HG03571 (cell line): ENCODE measurements at regions not wholly inside any gene's neighbourhood (a gene's known extent, or its start where the extent isn't known, plus 50 kb on each side); places are given as distances from the start of the nearest gene placed in this dataset.

ENCODE experiments used
- ATAC-seq: cut with Tn5 transposase; IDR thresholded peaks from one replicate; pipeline ENCODE4 v1.9.1; 2021; ENCODE audit not compliant: unreplicated experiment

DNA sequence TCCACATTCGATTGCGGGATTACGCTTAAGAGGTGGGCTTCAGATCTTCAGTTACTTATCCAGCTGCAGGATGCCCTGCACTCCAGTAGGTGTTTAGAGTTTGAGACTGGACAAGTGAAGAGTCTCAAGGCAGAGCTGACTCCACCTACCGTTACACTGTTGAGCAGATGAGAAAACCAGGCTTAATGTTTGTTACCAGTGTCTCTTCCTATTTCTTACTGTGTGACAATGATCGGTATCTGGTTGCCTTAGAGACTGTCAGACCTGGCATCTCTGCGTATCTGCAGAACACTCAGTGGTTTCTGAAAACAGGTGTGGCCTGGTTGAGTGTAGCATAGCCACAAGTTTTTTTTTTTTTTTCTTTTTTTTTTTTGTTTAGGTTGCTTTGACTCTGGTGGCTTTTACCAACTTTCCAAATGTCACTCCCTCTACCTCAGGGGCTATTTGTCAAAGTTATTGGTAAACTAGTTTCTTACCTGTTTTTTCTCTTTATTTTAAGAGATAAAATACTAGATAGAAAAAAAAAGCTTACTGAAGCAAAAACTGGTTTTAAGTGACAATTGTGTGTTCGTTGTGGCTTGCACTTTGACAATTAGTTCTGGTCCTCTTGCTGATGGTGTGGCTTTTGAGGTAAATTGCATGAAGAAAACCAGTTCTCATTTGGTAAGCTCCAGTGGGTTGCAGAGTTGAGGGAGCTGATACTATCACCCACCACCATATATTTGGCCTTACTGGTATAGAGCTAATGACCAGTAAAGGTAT is 284.8 kb downstream of the ETS1 start:
- peak; percentile 80 for ATAC-seq

DNA sequence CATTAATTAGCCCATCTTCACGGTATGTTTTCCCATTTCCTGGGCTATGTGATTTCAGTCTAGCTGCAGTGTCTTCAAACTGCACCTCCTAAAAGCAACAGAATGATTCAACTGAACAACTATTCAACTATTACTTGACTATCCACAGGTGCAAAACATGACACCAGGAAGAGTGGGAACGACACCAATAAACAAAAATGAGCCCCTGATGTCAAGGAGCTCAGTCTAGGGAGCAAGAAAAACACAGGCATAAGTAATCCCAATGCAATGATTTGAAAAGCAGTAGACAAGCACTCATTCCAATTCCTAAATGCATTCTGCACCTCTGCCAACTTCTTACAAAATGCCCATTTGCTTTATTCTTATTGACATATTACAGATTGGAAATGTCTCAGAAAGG is 285.6 kb downstream of the ETS1 start:
- ATAC-seq = no peak

DNA sequence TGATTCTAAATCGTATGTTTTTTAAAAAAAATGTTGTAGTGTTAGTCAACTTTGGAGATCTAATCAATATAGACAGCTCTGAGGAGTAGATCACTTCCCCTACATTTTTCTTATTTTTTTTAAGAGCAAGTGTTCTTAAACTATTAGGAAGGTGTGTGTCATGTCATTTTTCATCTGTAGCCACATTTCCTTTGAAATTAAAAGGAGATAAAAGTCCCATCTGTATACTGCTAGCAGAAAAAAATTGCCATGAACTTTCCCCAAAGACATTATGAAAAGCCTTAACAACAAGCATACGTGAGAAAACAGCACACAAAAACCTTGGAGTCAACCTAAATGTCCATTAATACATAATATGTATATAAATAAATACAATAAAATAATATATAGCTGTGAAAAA is 286.6 kb downstream of the ETS1 start:
- no peak for ATAC-seq

DNA sequence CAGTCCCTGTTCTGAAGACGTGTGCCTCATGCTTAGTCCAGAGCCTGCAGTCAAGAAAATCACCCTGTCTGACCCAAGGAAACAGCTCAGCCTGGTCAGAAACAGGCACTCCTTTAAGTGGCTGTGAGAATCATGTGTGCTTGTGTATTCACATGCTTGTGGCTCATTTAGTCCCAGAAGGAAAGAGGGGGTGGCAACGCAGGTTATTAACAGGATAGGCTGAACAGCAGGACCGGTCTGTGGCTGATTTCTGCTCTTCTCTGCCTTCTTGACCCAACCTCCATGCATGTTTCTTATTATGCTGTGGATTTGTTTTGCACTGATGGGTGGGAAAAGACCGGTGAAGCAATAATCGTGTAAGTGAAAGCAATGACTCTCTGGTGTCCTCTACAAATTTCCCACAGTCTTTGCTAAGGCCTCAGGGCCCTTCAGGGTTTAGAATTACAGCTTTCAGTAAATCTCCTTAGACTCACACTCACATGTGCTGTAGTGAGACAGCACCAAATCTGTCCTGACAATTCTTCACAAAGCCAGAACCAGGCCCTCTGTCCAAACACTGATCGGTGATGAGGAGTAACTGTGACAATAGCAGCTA is 288.1 kb downstream of the ETS1 start:
- peak; percentile 32 for ATAC-seq

DNA sequence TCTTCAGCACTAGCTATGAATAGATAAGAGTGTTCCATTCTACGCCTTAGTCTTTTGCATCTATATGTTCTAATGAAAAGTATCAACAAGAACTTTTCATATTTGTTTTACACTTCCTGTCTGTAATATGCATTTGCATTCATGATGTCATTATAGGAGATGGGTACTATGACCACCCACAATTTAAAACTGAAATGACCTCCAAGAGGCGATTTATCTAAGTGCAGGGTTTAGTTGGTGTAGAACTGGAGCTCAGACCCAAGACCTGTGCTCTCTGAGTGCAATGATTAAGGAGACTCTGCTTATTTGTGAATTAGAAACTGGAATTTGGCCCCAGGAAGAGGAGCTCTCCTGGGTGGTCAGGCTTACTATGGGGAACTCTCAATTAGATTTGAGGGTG is 289.1 kb downstream of the ETS1 start:
- no peak for ATAC-seq

DNA sequence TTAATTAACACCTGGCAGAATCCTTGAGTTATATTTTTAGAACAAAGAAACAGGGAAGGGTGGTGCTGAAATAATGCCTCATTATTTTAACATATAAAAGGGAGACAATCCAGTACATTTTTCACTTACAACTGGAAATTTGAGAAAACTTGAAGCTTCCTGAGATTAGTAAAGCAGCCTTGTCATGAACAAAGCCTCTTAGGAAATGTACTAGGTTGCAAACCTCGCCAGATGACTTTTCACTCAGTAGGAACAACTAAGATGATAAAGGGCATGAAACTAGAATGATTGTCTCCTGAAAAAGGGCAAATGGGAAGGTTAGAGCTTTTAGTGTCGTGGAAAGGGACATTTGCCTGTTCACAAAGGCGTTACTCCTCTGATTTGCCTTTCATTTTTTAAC is 289.6 kb downstream of the ETS1 start:
- ATAC-seq = no peak

DNA sequence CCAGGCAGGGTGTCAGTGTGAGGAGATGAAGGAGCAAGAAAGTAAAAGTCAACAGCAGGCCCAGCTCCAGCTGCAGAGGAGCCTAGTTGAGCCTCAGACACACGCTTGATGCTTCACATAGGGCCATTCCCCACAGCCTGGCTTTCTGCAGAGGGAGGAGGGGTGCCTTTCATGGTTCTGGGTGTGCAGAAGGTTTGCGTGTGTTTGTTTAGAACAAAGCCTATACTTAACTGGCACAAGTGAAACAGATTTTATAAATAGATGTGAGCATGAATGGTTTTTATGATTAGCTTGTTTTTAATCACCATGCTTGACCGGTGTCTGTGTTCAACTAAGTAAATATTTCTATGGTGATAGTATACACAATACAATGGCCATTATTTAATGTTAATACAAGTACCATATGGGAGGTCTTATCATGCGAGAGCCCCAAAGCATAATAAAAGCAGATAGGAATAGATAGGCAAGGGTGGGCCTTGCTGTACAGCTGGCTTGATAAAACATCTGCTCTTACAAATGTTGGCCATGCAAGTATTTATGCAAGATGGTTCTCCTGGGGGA is 290.2 kb downstream of the ETS1 start:
- ATAC-seq = no peak

DNA sequence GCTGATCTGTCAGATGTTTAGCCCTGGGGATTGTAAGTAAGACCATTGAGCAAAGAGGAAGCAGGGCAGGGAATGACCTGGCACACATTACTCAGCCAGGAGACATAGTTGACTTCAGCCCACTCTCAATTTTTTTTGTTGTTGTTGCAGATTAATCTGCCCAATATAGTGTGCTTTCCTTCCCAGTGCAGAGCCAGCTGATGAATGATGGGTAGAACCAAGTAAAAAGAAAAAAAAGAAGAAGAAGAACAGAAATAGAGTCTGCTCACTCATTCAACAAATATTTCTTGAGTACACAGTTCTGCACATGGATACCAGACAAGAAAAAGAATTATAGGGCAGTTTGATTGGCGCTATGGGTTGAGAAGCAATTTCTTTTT is 292.7 kb downstream of the ETS1 start:
- no peak for ATAC-seq

DNA sequence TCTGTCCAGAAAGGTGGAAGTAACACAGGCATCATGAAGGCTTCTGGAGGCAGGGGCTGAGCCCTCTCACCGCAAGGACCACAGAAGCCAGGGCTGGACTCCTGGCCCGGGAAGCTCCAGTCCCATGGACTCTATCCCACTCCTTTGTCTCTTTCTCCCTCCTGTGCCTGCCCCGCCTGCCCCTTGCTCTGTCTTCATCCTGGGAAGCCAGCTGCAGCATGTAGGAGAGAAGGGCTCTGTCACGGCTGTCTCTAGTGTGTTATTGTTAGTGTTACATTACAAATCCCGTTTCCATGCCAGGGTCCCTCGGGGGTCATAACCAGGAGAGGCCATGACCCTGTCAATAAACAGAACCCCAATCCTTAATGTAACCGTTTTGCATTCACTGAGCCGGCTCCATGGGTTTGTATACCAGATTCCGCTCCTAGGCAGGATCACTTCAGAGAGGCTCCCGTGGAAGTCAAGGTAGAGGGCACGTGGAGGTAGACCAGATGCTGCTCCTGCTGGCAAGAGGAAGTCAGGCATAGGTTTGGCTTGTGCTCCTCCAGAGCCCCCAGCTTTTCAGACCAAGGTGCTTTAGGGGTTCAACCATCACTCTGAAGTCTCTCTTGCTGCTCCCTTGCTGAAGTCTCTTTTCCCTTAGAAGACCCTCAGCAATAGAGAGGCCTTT is 293.2 kb downstream of the ETS1 start:
- no peak for ATAC-seq

DNA sequence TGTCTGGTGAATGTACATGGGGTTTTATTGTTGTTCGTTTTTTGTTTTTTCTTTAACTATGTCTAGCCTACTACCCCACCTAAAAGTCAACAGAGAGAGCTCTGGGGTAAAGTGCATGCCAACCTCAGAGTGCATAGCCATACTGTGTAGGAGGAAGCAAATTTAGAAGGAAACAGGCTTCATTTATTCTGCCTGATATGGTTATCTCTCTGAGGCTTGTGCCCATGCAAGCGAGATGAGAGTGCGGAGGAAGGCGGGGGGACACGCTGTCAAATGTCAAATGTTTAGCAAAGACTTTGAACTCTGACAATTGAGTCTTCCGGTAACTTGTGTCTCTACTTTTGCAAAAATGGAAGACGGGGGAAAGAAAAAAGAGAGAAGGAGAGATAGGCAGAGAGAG is 295.5 kb downstream of the ETS1 start:
- ATAC-seq = no peak

DNA sequence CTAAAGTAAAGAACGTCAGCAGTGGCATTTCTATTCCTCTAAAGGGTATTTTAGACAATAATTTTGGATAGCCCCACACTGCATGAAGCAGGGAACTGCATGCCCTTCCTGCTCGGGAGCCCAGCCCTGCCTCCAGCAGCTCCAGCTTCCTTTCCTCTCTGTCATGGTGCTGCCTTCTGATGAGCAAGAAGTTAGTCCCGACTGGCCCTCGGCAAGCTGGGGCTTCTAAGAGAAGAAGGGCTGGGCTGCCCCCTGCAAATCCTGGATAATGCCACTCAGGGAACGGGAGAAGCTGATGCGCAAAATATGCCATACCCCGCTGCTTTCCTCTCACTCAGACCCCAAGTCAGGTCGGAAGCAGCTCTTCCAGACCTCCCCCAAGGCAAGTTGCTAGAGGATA is 296.4 kb downstream of the ETS1 start:
- no peak for ATAC-seq

DNA sequence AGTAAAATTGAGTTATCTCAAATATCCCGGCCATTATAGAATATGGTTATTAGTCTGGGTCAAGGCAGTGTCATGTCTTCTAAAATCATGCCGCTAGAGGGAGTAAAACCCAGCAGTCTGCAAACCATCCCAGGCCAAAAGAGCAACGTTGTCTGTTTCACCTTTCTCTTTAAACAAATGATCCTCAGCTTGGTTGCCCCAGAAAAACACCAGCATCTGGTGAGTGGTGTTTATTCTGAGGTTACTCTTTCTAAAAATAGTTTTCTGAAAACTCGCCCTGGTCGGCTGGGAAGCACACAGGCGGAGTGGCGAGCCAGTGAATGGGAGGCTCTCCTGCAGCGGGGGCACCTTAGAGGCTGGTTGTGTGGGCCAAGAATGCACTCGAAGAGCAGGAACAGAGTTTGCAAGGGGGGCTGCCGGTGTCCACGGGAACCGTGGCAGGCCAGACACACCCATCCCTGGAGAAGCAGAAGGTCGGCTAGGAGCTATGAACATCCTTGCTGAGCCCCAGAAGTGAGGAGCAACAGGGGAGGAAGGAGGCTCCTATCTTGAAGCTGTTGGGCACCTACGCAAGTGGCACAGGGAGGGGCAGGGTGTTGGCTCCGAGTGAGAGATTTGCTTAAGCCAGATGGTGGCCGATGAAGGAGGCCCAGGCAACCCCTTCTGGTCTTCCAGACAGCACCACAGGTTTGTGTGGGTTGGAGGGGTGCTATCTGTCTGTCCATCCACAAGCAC is 297.1 kb downstream of the ETS1 start:
- ATAC-seq = peak; percentile 91

DNA sequence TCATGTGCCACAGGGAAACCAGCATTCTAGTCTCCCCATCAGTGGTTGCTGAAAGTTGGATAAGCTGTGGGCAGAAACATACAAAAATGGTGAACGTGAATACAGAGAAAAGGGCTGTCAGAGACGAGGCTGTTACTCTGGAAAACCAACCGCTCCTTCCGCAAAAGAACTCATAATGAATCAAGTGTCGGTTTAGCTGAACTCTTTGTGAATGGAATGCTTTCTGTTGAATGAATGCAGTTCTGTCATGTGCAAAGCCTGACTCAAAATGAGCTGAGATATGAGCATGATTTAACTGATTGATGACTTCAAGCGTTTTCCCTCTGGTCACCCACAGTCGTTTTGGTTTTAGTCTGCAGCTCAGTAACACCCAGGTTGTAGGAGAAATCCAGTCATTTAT is 298.3 kb downstream of the ETS1 start:
- no peak for ATAC-seq

DNA sequence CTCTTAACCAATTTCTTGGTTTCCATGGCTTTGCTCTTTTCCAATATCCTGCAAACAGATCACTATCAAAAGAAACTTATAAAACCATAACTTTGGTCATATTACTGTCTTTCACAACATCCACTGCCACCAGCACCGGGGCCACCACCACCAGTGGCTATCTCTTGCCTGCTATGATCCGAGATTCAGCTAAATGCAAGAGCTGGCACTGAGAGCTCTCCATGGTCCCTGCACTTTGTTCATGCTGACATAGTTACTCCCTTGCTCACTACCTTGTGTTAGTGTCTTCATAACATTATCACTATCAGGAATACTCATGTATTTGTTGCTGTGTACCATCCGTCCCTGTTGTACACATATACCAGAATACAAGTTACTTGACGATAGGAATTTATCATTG is 299.0 kb downstream of the ETS1 start:
- ATAC-seq = no peak

DNA sequence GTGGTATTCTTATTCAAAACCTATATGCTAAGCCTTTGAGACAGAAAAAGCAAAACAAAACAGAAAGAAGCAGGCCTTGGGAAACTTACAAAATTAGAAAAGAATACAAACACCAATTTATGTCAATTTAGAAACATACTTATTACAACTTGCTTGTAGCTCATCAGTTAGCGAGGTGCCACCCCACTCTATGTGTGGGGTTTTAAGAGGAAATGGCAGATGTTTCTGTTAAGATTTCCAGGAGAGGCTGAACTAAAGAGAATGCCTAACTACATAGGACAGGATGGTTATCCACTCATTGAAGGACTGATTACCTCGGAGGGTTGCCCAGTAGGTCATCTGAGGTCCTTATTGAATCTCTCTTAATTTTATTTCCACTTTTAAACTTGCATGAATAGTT is 302.0 kb downstream of the ETS1 start:
- no peak for ATAC-seq

DNA sequence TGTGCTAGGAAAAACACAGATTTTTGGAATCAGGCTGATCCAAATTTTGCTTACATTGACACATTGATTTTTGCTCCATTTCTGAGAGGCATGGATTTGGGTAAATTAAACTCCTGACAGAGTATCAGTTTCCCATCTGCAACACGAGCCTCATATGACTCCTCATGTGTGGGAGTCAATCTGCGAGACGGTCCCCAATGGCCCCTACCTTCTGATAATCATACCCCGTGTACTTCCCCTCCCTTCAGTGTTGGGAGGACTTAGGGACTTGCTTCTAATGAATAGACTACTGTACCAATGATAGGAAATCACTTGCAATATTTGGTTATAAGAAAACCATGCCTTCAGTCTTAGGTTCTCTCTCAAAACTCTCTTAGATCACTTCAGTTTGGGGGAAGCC is 302.7 kb downstream of the ETS1 start:
- ATAC-seq = no peak

DNA sequence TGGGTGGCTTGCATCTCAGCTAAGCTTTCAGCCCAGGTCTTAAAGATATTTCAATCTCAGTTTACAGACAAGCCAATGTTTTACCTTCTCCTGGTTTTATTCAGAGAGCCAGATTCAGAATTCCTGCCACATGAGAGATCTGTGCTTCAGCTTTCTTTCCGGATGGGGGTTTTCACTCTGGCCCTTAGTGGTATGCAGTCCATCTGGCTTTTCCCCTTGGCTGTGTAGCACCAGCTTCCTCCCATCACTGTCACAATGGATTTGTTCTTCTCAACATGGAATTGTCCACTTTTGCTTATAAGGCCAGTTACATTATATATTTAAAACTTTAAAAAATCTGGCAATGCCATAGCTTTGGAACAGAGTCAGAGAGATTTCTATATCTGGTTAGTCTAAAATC is 303.9 kb downstream of the ETS1 start:
- no peak for ATAC-seq

DNA sequence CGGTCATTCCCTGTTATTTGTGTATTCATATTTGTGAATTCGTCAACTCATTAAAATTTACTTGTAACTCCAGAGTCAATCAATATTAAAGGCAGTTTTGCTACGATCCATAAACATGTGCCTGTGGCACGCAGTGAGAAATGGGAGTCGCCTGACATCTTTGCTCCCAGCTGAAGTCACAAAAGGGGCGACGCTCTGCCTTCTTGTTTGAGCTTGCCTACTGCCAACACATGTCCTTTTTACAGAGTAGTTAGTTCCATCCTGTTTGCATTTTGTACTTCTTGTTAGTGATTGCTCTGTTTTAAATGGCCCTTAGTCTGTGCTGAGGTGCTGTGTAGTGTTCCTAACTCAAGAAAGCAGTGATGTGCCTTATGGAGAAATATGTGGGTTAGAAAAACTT is 305.3 kb downstream of the ETS1 start:
- no peak for ATAC-seq

DNA sequence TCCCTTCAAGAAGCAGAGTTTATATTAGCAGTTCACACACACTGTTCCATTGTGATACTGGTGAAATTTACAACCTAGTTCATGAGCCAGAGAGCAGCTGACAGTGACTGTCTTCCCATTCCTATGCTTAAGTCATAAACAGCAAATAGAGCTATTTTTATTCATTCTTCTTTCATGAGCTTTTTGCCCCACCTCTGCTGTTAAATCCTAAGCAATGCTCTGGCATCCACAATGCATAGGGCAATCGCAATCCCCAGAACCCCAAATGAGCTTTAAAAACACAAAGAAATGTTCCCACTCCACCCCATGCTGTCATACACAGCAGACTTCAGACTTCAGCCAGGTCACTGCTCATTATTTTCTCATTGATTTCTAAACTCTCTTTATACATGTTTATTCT is 307.5 kb downstream of the ETS1 start:
- ATAC-seq = no peak

DNA sequence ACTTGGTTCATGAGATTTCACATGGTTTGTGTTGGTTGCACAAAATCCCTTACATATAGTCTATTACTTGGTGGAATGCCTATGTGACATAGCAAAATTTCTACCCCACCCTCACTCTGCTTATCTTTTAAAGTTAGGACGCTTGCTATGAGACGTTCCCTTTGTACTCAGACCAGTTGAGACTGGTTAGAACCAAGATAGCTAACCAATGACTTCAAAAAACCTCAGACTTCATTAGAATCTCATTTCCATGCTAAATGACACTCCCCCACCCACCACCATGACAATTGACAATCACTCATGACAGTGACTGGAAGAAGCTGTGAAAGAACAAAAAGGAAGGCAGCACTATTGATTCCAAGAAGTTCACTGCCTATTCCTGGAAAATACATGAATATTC is 313.6 kb downstream of the ETS1 start:
- ATAC-seq = no peak

DNA sequence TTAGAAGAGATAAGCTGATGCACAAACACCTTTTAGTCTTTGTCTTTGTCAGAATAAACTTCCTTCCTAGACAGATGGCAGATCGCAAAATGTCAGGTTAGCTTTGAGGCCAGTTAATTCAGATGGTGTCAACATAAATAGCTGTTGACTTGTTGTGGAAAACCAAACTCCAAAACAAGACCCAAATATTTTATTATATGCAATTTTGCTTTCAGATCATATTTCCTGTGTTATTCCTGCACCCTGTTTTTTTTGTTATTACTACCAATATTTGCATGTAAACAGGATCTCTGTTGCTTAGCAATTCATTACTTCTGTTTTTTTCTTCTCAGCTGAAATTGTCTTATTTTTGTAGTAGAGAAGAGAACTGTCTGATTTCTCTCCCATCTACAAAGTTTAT is 316.0 kb downstream of the ETS1 start:
- ATAC-seq = no peak

DNA sequence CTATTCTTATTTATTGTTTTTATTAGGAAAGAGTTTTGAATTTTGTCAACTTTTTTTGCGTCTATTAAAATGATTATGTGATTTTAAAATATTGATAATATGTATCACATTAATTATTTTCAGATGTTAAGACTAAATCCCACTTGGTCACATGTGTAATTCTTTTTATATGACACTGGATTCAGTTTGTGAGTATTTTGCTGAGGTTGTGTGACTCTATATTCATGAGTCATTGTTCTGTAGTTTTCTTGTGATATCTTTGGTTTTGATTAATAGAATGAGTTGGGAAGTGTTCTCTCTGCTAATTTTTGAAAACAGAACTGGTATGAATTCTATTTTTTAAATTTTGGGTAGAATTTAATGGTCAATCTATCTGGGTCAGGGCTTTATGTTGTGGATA is 317.9 kb downstream of the ETS1 start:
- ATAC-seq = no peak
